ENCODE measurements at regions not wholly inside any gene's neighbourhood (a gene's known extent, or its start where the extent isn't known, plus 50 kb on each side); places are given as distances from the start of the nearest gene placed in this dataset.

GRCh38 chr2:3054066-3054465 is 323.6 kb downstream of the EIPR1 start (continued):
- TF ChIP-seq CHD7 (IDR thresholded peaks at IDR 0.05; ENCODE audit: insufficient replicate concordance, low read length), result no peak
- no peak for TF ChIP-seq TEAD4 (IDR thresholded peaks at IDR 0.05; ENCODE audit: low read depth, low read length)
- no peak for TF ChIP-seq KDM5A (IDR thresholded peaks at IDR 0.05; ENCODE audit: low read length)
- no peak for TF ChIP-seq ATF3 (IDR thresholded peaks at IDR 0.05; ENCODE audit: insufficient read depth, low read depth, low read length)

Measured in H1 (cell line).